Activated B cell treated with CpG ODN at 0.5 μM for 24 hours (primary cell): ENCODE measurements at regions not wholly inside any gene's neighbourhood (a gene's known extent, or its start where the extent isn't known, plus 50 kb on each side); places are given as distances from the start of the nearest gene placed in this dataset.

Source experiments
- ATAC-seq: fragments of 200-7000 bp; cut with Tn5 transposase; one replicate; pipeline ENCODE4 v1.10.0; 2021; ENCODE audit warnings: low read depth, mild to moderate bottlenecking, moderate library complexity
- CTCF ChIA-PET: fragments of 350-600 bp; sonication (Branson Sonifier 250); formaldehyde crosslinking; loops from one replicate; lab custom pipeline; 2021; ENCODE audit warnings: antibody characterized with exemption; lab: Charles Lee
- POLR2A ChIA-PET: fragments of 350-600 bp; sonication (Branson Sonifier 250); formaldehyde crosslinking; loops from one replicate; lab custom pipeline; 2021; ENCODE audit warnings: antibody characterized with exemption; lab: Charles Lee
- DNase-seq: peaks from one replicate; pipeline ENCODE4 v3.0.0; 2022
- H3K27ac Mint-ChIP-seq: one replicate; pipeline ENCODE4 v1.8.0; 2020; ENCODE audit warnings: mixed read lengths
- H3K27me3 Mint-ChIP-seq: one replicate; pipeline ENCODE4 v1.8.0; 2021; ENCODE audit warnings: mixed read lengths
- H3K36me3 Mint-ChIP-seq: one replicate; pipeline ENCODE4 v1.8.0; 2021; ENCODE audit warnings: low read depth, mixed read lengths
- H3K4me1 Mint-ChIP-seq: one replicate; pipeline ENCODE4 v1.8.0; 2021; ENCODE audit warnings: mixed read lengths
- H3K4me3 Mint-ChIP-seq: one replicate; pipeline ENCODE4 v1.8.0; 2020; ENCODE audit warnings: mild to moderate bottlenecking, mixed read lengths
- H3K9me3 Mint-ChIP-seq: one replicate; pipeline ENCODE4 v1.8.0; 2020; ENCODE audit warnings: mixed read lengths
- CTCF ChIP-seq: fragments of 200-600 bp; IDR thresholded peaks from one replicate; pipeline ENCODE4 v1.8.0; 2022; ENCODE audit warnings: antibody characterized with exemption, mild to moderate bottlenecking
- intact Hi-C: fragments of 100-400 bp; cut with micrococcal nuclease; formaldehyde crosslinking; loops from one replicate; pipeline ENCODE4 v1.15.1; 2024

- POLR2A ChIA-PET, result no interaction called here
- no peak for DNase-seq
- Mint-ChIP-seq H3K4me1 (peaks cover 37% of the 10 kb centered on the region), H3K4me3 (no peak overlapping the region), H3K27ac (no peak overlapping the region), H3K27me3 (no peaks in the 10 kb centered on the region), H3K36me3 (no peaks in the 10 kb centered on the region), H3K9me3 (no peaks in the 10 kb centered on the region)
- CTCF ChIA-PET, result interaction anchor here (1.1 to 1.2 kb wide), 2 partner anchors 15 to 158 kb away, joined by 3 read pairs; no protein-coding TSS in a partner anchor
- ATAC-seq, result no peak
- no peak for TF ChIP-seq CTCF
- intact Hi-C loops, result loop anchor here (2.0 kb wide), 4 partner anchors 17 to 101 kb away; no protein-coding TSS in a partner anchor
Observed at GRCh38 chr2:37553411-37554154, 117.9 kb downstream of the CDC42EP3 start.

GRCh38 chr2:37554155-37554510 is 117.3 kb downstream of the CDC42EP3 start:
- DNase-seq (no peak), ATAC-seq (no peak)
- CTCF ChIA-PET, result interaction anchor here (1.1 to 1.7 kb wide), 3 partner anchors 16 to 158 kb away, joined by 3 to 5 read pairs (median 3); no protein-coding TSS in a partner anchor
- TF ChIP-seq CTCF, result no peak
- peaks cover 41% of the 10 kb centered on the region for H3K4me1 Mint-ChIP-seq
- no peaks in the 10 kb centered on the region for H3K27me3 Mint-ChIP-seq
- POLR2A ChIA-PET, result interaction anchor here (1.3 kb wide), 1 partner anchor 94 kb away, joined by 3 read pairs; no protein-coding TSS in a partner anchor
- no peaks in the 10 kb centered on the region for H3K36me3 Mint-ChIP-seq
- H3K4me3 Mint-ChIP-seq, result no peak overlapping the region
- intact Hi-C loops, result loop anchor here (2.0 kb wide), 4 partner anchors 17 to 101 kb away; no protein-coding TSS in a partner anchor
- H3K9me3 Mint-ChIP-seq, result no peaks in the 10 kb centered on the region
- H3K27ac Mint-ChIP-seq, result no peak overlapping the region

- DNase-seq (no peak), ATAC-seq (no peak)
- H3K9me3 Mint-ChIP-seq, result no peaks in the 10 kb centered on the region
- intact Hi-C loops, result loop anchor here (1.0 to 2.0 kb wide), 7 partner anchors 16 to 117 kb away; partner anchors contain the start of gene CDC42EP3
- POLR2A ChIA-PET, result interaction anchor here (1.3 kb wide), 1 partner anchor 94 kb away, joined by 3 read pairs; no protein-coding TSS in a partner anchor
- no peak for TF ChIP-seq CTCF
- no peak overlapping the region for H3K27ac Mint-ChIP-seq
- H3K4me3 Mint-ChIP-seq, result no peak overlapping the region
- H3K36me3 Mint-ChIP-seq, result no peaks in the 10 kb centered on the region
- H3K27me3 Mint-ChIP-seq, result no peaks in the 10 kb centered on the region
- peaks cover 43% of the 10 kb centered on the region for H3K4me1 Mint-ChIP-seq
- CTCF ChIA-PET, result interaction anchor here (1.1 to 1.7 kb wide), 2 partner anchors 19 to 159 kb away, joined by 3 to 5 read pairs; no protein-coding TSS in a partner anchor
Observed at GRCh38 chr2:37554687-37555086, 116.8 kb downstream of the CDC42EP3 start.

GRCh38 chr2:37555457-37555856 is 116.0 kb downstream of the CDC42EP3 start:
- ATAC-seq (peak; percentile 95), DNase-seq (peak; percentile 50)
- Mint-ChIP-seq H3K9me3 (no peaks in the 10 kb centered on the region), H3K36me3 (no peaks in the 10 kb centered on the region), H3K27ac (no peak overlapping the region), H3K4me3 (no peak overlapping the region), H3K4me1 (peaks cover 40% of the 10 kb centered on the region), H3K27me3 (no peaks in the 10 kb centered on the region)
- CTCF ChIA-PET, result interaction anchor here (1.7 kb wide), 1 partner anchor 20 kb away, joined by 5 read pairs; no protein-coding TSS in a partner anchor
- no peak for TF ChIP-seq CTCF
- intact Hi-C loops, result loop anchor here (1.0 to 2.0 kb wide), 7 partner anchors 15 to 116 kb away; partner anchors contain the start of gene CDC42EP3
- POLR2A ChIA-PET, result interaction anchor here (1.1 to 1.3 kb wide), 2 partner anchors 61 to 93 kb away, joined by 3 to 4 read pairs; no protein-coding TSS in a partner anchor

- H3K9me3 Mint-ChIP-seq, result no peaks in the 10 kb centered on the region
- DNase-seq (no peak), ATAC-seq (no peak)
- no peaks in the 10 kb centered on the region for H3K36me3 Mint-ChIP-seq
- no peak for TF ChIP-seq CTCF
- no peaks in the 10 kb centered on the region for H3K27me3 Mint-ChIP-seq
- ChIA-PET CTCF (no interaction called here), POLR2A (interaction anchor here (1.1 kb wide), 1 partner anchor 60 kb away, joined by 4 read pairs; no protein-coding TSS in a partner anchor)
- peaks cover 41% of the 10 kb centered on the region for H3K4me1 Mint-ChIP-seq
- intact Hi-C loops, result no loop called here
- no peak overlapping the region for H3K4me3 Mint-ChIP-seq
- H3K27ac Mint-ChIP-seq, result no peak overlapping the region
Observed at GRCh38 chr2:37556256-37556655, 115.2 kb downstream of the CDC42EP3 start.
